ENCODE measurements at regions not wholly inside any gene's neighbourhood (a gene's known extent, or its start where the extent isn't known, plus 50 kb on each side); places are given as distances from the start of the nearest gene placed in this dataset.

DNA sequence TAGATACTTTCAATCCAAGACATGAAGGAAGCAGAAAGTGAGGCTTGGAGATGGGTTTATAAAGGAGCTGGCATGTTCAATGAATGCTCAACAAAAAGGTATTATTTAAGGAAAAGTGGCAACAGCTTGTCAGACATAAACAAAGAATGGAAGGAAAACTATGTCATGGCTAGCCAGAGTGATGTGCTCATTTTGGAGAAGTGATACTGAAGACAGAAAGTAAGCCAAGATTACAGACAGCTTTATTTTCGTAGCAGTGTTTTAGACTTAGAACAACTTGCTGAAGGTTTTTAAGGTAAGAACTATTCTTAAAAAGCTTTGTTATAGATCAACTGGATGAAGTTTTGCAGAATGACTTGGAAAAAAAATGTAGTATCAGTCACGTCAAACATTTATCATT lies 160.5 kb upstream of the FERD3L start:
- Histone ChIP-seq H3K27me3 (ENCODE audit: control insufficient read depth, insufficient read depth, low read length) (no peaks in the 10 kb centered on the region), H3K4me3 (ENCODE audit: low read depth, low read length) (no peak overlapping the region), H3K36me3 (ENCODE audit: control insufficient read depth, insufficient read depth, low read length) (no peaks in the 10 kb centered on the region)
- FAIRE-seq (no peak), DNase-seq (ENCODE audit: low read depth) (no peak)
- TF ChIP-seq, protein P1, sequence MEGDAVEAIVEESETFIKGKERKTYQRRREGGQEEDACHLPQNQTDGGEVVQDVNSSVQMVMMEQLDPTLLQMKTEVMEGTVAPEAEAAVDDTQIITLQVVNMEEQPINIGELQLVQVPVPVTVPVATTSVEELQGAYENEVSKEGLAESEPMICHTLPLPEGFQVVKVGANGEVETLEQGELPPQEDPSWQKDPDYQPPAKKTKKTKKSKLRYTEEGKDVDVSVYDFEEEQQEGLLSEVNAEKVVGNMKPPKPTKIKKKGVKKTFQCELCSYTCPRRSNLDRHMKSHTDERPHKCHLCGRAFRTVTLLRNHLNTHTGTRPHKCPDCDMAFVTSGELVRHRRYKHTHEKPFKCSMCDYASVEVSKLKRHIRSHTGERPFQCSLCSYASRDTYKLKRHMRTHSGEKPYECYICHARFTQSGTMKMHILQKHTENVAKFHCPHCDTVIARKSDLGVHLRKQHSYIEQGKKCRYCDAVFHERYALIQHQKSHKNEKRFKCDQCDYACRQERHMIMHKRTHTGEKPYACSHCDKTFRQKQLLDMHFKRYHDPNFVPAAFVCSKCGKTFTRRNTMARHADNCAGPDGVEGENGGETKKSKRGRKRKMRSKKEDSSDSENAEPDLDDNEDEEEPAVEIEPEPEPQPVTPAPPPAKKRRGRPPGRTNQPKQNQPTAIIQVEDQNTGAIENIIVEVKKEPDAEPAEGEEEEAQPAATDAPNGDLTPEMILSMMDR (IDR thresholded peaks at IDR 0.05; ENCODE audit: insufficient read depth, low read length, severe bottlenecking): no peak

DNA sequence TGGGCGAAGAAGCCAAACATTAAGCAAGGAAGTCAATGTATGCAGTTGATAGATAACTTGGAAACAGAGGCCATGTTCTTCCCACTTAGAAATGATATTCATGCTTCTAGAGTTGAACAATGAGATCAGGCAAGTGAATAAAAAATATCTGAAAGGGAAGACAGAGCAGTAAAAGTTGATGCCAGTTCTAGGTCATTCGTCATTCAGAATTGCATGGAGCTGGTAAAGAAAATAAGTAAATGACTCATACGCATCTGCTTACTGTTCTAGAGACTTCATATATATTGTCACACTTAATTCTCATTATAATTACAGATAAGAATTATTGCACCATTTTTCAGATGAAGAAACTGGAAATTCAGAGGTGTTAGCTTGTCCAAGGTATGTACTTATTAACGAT lies 158.9 kb upstream of the FERD3L start:
- DNase-seq (ENCODE audit: low read depth) (no peak), FAIRE-seq (no peak)
- Histone ChIP-seq H3K27me3 (ENCODE audit: control insufficient read depth, insufficient read depth, low read length) (no peaks in the 10 kb centered on the region), H3K4me3 (ENCODE audit: low read depth, low read length) (no peak overlapping the region), H3K36me3 (ENCODE audit: control insufficient read depth, insufficient read depth, low read length) (no peaks in the 10 kb centered on the region)
- TF ChIP-seq, protein P1 (IDR thresholded peaks at IDR 0.05; ENCODE audit: insufficient read depth, low read length, severe bottlenecking): no peak

DNA sequence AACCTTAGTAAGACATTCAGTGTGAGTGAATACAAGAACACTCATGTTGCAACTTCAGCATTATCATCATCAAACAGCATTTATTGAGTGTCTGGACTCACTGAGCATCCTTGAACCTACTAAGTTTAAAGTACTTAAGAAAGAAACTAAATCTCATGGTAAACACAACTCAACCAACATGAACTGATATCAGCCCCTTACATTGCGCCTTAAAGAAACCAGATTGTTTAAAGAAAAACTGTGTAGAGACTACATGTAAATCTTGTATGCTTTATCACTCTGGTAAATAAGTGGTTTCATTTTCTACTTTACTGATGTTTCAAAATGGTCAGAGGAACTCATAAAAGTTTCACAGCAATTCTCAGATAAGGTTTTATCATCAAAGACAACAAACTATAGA lies 157.5 kb upstream of the FERD3L start:
- Histone ChIP-seq H3K36me3 (ENCODE audit: control insufficient read depth, insufficient read depth, low read length) (no peaks in the 10 kb centered on the region), H3K4me3 (ENCODE audit: low read depth, low read length) (no peak overlapping the region), H3K27me3 (ENCODE audit: control insufficient read depth, insufficient read depth, low read length) (no peaks in the 10 kb centered on the region)
- TF ChIP-seq, protein P1 (IDR thresholded peaks at IDR 0.05; ENCODE audit: insufficient read depth, low read length, severe bottlenecking): no peak
- no peak for FAIRE-seq
- no peak for DNase-seq (ENCODE audit: low read depth)

GRCh38 chr7:19296617-19297016 lies 151.4 kb upstream of the FERD3L start:
- no peak overlapping the region for H3K4me3 ChIP-seq (ENCODE audit: low read depth, low read length)
- TF ChIP-seq, protein P1 (IDR thresholded peaks at IDR 0.05; ENCODE audit: insufficient read depth, low read length, severe bottlenecking): no peak
- H3K36me3 ChIP-seq (ENCODE audit: control insufficient read depth, insufficient read depth, low read length): no peaks in the 10 kb centered on the region
- FAIRE-seq: no peak
- no peaks in the 10 kb centered on the region for H3K27me3 ChIP-seq (ENCODE audit: control insufficient read depth, insufficient read depth, low read length)
- no peak for DNase-seq (ENCODE audit: low read depth)

GRCh38 chr7:19295376-19295775 lies 150.2 kb upstream of the FERD3L start:
- Histone ChIP-seq H3K27me3 (ENCODE audit: control insufficient read depth, insufficient read depth, low read length) (no peaks in the 10 kb centered on the region), H3K4me3 (ENCODE audit: low read depth, low read length) (no peak overlapping the region), H3K36me3 (ENCODE audit: control insufficient read depth, insufficient read depth, low read length) (no peaks in the 10 kb centered on the region)
- no peak for DNase-seq (ENCODE audit: low read depth)
- TF ChIP-seq, protein P1 (IDR thresholded peaks at IDR 0.05; ENCODE audit: insufficient read depth, low read length, severe bottlenecking): no peak
- FAIRE-seq: no peak

DNA sequence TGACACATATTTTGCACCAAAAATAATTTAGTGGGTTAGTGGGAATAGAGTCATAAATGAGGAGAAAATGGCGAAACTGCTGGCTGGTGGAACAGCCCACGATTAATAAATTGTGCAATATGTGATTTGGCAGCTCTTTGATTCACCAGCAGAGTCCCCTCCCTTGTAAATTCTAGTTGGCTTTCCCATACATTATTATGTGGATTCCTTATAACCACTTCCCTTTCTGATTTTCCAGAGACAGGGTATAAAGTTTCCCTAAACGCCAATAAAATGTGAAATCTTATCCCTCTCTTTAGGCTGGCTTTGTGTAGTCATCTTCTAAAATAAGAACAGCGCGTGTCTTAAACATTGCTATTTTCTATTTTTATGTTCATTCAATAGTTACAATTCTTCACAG lies 149.4 kb upstream of the FERD3L start:
- DNase-seq (ENCODE audit: low read depth) (no peak), FAIRE-seq (no peak)
- H3K4me3 ChIP-seq (ENCODE audit: low read depth, low read length): no peak overlapping the region
- no peaks in the 10 kb centered on the region for H3K36me3 ChIP-seq (ENCODE audit: control insufficient read depth, insufficient read depth, low read length)
- no peaks in the 10 kb centered on the region for H3K27me3 ChIP-seq (ENCODE audit: control insufficient read depth, insufficient read depth, low read length)
- TF ChIP-seq, protein P1 (IDR thresholded peaks at IDR 0.05; ENCODE audit: insufficient read depth, low read length, severe bottlenecking): no peak
